Epithelial cell of proximal tubule (primary cell): ENCODE measurements at regions not wholly inside any gene's neighbourhood (a gene's known extent, or its start where the extent isn't known, plus 50 kb on each side); places are given as distances from the start of the nearest gene placed in this dataset.

Source experiments
- DNase-seq: peaks from one replicate; pipeline ENCODE4 v3.0.0-alpha.2; 2011; ENCODE audit warnings: low read depth
- H3K4me3 ChIP-seq: 2 replicates; pipeline ENCODE4 v1.5.1; 2011; ENCODE audit warnings: low read depth, mild to moderate bottlenecking, low read length
- TF ChIP-seq, protein P1 (sequence below): conservative IDR thresholded peaks from 2 replicates; pipeline ENCODE4 v1.5.1; 2012; ENCODE audit warnings: low read depth, mild to moderate bottlenecking, low read length

DNA sequence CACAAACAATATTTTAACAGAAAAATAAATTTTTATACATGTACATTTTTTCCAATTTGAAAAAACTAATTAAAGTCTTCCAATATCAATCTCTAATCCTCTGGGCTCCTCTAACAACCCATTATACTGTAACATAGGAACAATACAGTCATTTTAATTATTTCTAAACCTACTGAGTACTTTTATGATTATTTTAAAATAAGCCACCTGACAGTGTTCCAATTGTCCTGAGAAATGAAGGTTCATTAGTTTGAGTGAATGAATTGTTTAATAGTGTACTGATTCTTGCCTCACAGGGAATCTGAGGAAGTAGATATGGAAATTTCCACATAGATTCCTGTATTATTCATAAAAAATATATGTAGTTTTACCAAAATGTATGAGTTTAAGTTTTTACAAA lies 123.1 kb upstream of the EYS start:
- H3K4me3 ChIP-seq: no peak overlapping the region
- DNase-seq: no peak
- TF ChIP-seq, protein P1, sequence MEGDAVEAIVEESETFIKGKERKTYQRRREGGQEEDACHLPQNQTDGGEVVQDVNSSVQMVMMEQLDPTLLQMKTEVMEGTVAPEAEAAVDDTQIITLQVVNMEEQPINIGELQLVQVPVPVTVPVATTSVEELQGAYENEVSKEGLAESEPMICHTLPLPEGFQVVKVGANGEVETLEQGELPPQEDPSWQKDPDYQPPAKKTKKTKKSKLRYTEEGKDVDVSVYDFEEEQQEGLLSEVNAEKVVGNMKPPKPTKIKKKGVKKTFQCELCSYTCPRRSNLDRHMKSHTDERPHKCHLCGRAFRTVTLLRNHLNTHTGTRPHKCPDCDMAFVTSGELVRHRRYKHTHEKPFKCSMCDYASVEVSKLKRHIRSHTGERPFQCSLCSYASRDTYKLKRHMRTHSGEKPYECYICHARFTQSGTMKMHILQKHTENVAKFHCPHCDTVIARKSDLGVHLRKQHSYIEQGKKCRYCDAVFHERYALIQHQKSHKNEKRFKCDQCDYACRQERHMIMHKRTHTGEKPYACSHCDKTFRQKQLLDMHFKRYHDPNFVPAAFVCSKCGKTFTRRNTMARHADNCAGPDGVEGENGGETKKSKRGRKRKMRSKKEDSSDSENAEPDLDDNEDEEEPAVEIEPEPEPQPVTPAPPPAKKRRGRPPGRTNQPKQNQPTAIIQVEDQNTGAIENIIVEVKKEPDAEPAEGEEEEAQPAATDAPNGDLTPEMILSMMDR: no peak

DNA sequence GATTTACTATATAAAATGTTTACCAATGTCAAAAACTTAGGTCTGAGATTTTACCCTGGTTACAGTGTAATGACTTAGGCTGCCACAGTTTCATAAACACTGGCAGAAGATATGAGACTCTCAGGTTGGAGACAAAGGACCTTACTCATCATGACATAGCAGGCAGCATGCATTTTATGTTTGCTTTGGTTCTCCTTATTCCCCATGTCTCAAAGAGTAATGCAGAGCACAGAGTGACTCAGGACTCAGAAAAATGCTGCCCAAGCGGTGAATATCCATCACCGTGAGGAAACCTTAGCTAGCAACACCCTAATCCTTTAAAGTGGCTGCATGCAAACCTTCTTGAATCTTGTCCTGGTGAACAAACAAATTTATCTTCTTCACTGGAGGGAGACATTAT lies 112.1 kb upstream of the EYS start:
- no peak overlapping the region for H3K4me3 ChIP-seq
- DNase-seq: no peak
- TF ChIP-seq, protein P1: no peak

DNA sequence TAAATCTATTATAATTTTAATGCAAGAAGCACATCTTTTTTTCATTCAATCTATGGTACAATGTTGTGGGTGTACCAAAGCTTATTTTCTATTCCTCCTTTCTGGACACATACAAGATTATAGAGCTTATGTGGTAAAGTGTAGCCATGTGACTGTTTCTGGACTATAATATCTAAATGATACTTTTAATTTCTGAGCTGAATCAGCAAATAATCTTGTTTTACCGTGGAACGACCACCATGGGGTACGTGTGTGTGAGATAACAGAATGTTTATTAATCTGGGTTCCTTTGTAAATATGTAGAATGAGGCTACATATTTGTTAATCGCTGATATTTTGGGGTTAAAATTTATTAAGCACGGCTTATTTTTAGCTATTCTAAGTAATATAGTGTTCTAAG lies 111.5 kb upstream of the EYS start:
- no peak for DNase-seq
- TF ChIP-seq, protein P1: no peak
- H3K4me3 ChIP-seq: no peak overlapping the region

DNA sequence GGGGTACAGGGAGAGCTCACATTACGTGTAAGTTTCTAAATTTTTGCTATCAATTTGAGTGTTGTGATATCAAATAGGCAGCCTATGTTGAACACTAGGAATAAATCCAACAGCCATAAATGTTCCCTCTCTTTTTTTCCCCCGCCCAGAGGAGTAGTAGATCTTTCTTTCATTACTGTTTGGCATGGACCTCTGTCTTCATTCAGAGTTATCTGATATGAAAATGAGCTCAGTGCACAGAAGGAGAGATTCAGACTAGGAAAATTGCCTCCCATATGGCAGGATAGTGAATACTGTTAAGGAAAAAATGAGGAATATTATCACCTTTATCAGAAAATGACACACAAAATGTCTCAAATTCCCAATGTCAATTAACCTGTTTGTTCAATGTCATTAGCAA lies 110.0 kb upstream of the EYS start:
- no peak overlapping the region for H3K4me3 ChIP-seq
- TF ChIP-seq, protein P1: no peak
- no peak for DNase-seq

DNA sequence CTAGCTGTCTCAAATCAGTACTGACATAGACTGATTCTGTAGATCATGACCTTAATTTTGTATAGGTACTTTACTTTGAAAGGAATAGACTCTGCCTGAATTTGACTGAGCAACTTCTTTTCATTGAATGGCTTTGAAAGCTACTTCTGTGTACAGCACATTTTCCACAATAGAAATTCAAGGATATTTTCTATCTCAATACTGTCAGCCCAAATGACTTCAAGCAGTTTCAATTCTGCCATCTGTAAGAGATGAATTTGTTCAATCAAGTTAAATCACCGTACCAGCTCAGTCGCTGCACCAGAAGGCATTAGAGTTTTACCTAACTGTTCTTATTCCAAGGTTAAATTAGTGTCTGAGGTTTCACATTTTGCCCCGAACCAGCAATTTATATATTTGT lies 107.0 kb upstream of the EYS start:
- TF ChIP-seq, protein P1: no peak
- H3K4me3 ChIP-seq: no peak overlapping the region
- no peak for DNase-seq

DNA sequence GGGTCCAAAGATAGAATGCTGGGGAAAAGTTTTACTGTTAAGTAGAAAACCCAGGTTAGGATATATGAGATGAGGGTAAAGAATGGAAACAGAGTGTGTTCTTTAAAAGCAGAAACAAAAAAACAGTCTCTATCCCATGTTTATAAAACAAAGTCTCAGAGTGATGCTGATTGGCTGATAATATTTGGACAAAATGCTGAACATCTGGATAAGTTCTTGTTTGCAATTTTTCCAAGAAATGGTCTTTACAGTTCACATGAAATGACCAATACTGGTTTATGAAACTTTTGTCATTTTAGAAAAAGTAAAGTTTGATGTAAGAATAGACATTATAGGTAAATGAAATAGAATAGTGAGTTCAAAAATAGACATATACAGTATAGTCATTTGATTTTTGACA lies 96.2 kb upstream of the EYS start:
- no peak overlapping the region for H3K4me3 ChIP-seq
- TF ChIP-seq, protein P1: no peak
- no peak for DNase-seq

DNA sequence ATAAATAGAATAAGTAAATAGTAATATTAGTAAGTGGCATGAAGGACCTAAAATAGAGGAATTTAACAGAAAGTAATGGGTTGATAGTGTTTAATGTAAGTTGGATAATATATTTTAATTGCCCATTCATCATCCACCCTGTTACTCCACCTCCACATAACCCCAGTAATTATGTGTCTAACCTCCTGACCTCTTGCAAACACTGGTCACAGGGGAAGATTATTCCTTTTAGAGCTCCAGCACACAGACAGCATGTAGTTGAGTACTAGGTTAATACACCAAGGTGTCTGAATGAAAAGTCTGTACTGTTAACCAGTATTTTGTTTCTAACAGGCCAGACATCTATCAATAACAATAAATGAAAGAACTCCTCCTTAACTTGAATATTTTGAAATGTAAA lies 92.4 kb upstream of the EYS start:
- TF ChIP-seq, protein P1: no peak
- no peak overlapping the region for H3K4me3 ChIP-seq
- no peak for DNase-seq
